ENCODE measurements at regions not wholly inside any gene's neighbourhood (a gene's known extent, or its start where the extent isn't known, plus 50 kb on each side); places are given as distances from the start of the nearest gene placed in this dataset.

DNA sequence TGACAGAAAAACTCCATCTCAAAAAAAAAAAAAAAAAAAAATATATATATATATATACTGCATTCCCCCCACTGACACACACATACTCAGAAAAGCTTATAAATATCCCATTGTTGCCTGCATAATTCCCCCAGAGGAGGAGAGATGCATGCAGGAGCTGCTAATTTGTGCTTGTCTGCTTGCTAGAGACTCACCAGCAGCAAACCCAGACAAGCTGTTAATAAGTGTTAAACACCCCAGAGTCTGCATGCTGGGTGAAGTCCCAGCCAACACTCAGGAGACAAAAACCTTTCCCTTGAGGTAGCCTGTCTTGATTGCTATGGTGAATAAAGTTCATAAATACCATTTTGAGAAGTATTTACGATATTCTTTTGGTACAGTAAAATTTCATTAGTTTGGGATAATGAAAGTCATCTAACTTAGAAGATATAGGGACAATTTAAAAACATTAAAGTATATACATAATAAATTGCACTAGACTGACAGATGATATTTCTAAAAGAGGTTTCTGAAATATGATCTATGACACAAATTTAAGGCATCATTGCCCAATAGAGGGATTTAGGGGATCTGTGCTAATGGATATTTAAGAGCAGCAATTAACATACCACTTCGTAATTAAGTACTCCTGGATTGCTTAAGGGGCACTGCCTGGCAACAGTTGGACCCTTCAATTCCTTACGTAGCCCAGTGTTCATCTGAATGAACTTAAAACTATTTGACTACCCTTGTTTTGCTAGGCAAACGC, 400.0 kb upstream of the C2CD4B start:
- TF ChIP-seq, protein P1, sequence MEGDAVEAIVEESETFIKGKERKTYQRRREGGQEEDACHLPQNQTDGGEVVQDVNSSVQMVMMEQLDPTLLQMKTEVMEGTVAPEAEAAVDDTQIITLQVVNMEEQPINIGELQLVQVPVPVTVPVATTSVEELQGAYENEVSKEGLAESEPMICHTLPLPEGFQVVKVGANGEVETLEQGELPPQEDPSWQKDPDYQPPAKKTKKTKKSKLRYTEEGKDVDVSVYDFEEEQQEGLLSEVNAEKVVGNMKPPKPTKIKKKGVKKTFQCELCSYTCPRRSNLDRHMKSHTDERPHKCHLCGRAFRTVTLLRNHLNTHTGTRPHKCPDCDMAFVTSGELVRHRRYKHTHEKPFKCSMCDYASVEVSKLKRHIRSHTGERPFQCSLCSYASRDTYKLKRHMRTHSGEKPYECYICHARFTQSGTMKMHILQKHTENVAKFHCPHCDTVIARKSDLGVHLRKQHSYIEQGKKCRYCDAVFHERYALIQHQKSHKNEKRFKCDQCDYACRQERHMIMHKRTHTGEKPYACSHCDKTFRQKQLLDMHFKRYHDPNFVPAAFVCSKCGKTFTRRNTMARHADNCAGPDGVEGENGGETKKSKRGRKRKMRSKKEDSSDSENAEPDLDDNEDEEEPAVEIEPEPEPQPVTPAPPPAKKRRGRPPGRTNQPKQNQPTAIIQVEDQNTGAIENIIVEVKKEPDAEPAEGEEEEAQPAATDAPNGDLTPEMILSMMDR (IDR thresholded peaks at IDR 0.05; ENCODE audit: insufficient read depth, low read length), result no peak
- TF ChIP-seq POLR2AphosphoS5 (IDR thresholded peaks at IDR 0.05; ENCODE audit: low read depth) (no peak), GABPA (IDR thresholded peaks at IDR 0.05; ENCODE audit: low read depth) (no peak)
- TF ChIP-seq, protein P2, sequence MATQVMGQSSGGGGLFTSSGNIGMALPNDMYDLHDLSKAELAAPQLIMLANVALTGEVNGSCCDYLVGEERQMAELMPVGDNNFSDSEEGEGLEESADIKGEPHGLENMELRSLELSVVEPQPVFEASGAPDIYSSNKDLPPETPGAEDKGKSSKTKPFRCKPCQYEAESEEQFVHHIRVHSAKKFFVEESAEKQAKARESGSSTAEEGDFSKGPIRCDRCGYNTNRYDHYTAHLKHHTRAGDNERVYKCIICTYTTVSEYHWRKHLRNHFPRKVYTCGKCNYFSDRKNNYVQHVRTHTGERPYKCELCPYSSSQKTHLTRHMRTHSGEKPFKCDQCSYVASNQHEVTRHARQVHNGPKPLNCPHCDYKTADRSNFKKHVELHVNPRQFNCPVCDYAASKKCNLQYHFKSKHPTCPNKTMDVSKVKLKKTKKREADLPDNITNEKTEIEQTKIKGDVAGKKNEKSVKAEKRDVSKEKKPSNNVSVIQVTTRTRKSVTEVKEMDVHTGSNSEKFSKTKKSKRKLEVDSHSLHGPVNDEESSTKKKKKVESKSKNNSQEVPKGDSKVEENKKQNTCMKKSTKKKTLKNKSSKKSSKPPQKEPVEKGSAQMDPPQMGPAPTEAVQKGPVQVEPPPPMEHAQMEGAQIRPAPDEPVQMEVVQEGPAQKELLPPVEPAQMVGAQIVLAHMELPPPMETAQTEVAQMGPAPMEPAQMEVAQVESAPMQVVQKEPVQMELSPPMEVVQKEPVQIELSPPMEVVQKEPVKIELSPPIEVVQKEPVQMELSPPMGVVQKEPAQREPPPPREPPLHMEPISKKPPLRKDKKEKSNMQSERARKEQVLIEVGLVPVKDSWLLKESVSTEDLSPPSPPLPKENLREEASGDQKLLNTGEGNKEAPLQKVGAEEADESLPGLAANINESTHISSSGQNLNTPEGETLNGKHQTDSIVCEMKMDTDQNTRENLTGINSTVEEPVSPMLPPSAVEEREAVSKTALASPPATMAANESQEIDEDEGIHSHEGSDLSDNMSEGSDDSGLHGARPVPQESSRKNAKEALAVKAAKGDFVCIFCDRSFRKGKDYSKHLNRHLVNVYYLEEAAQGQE (IDR thresholded peaks at IDR 0.05; ENCODE audit: insufficient replicate concordance, low read depth), result no peak
